Vagina (tissue), 2 donors: ENCODE measurements at regions not wholly inside any gene's neighbourhood (a gene's known extent, or its start where the extent isn't known, plus 50 kb on each side); places are given as distances from the start of the nearest gene placed in this dataset.

ENCODE experiments used
- DNase-seq, 2 donors: peaks; one replicate each; pipeline ENCODE4 v3.0.0-alpha.2; 2017; ENCODE audit errors: extremely low spot score in 2 of 2
- H3K27ac ChIP-seq: fragments of 200-600 bp; sonication (generic); one replicate; pipeline ENCODE4 v1.5.1; 2019
- H3K27me3 ChIP-seq: fragments of 200-600 bp; sonication (generic); one replicate; pipeline ENCODE4 v1.5.1; 2019
- H3K36me3 ChIP-seq, 2 donors: fragments of 200-600 bp; sonication (generic); one replicate each; pipeline ENCODE4 v1.5.1; 2017 to 2019
- H3K4me1 ChIP-seq: fragments of 200-600 bp; sonication (generic); one replicate; pipeline ENCODE4 v1.5.1; 2019
- H3K4me3 ChIP-seq, 2 donors: fragments of 200-600 bp; sonication (generic); 1 replicate in 1 of 2; 2 replicates in 1 of 2; pipeline ENCODE4 v1.5.1; 2016 to 2019
- H3K9me3 ChIP-seq: fragments of 200-600 bp; sonication (generic); one replicate; pipeline ENCODE4 v1.5.1; 2019
- CTCF ChIP-seq, 3 experiments: fragments of 450-650 bp in 2 of 3; fragments of 200-600 bp in 1 of 3; sonication (generic) in 1 of 3; IDR thresholded peaks; one replicate each; pipeline ENCODE4 v1.5.1; 2017 to 2019; ENCODE audit warnings: antibody characterized with exemption in 3 of 3, mild to moderate bottlenecking in 2 of 3, moderate library complexity in 2 of 3
- POLR2A ChIP-seq, 2 donors: fragments of 450-650 bp; IDR thresholded peaks; one replicate each; pipeline ENCODE4 v1.6.1; 2017; ENCODE audit warnings: antibody characterized with exemption in 2 of 2, mild to moderate bottlenecking in 2 of 2, moderate library complexity in 2 of 2
- POLR2AphosphoS5 ChIP-seq, 2 donors: sonication (generic); formaldehyde crosslinking; IDR thresholded peaks; one replicate each; pipeline ENCODE4 v1.9.0; 2017; ENCODE audit warnings: antibody characterized with exemption in 2 of 2, mild to moderate bottlenecking in 2 of 2, low read depth in 1 of 2; ENCODE audit not compliant: insufficient read depth in 1 of 2
- intact Hi-C: fragments of 100-400 bp; cut with DNase I; formaldehyde crosslinking; loops from one replicate; pipeline ENCODE4 v1.15.1; 2023

- H3K9me3 ChIP-seq = no peaks in the 10 kb centered on the region
- intact Hi-C loops = no loop called here
- no peaks in the 10 kb centered on the region for H3K27me3 ChIP-seq
- H3K36me3 ChIP-seq = no peaks in the 10 kb centered on the region
- H3K27ac ChIP-seq = no peak overlapping the region
- TF ChIP-seq POLR2A (IDR thresholded peaks at IDR 0.05) (no peak), POLR2AphosphoS5 (IDR thresholded peaks at IDR 0.05; ENCODE audit: insufficient read depth in 1 of 2, low read depth in 1 of 2) (no peak)
- no peaks in the 10 kb centered on the region for H3K4me1 ChIP-seq
- H3K4me3 ChIP-seq = no peak overlapping the region
- peak; percentile 14 to 56 for DNase-seq
These were observed 181.2 kb upstream of the RAB6C start for GRCh38 chr2:129798301-129798581.

- intact Hi-C loops = no loop called here
- TF ChIP-seq POLR2AphosphoS5 (IDR thresholded peaks at IDR 0.05; ENCODE audit: insufficient read depth in 1 of 2, low read depth in 1 of 2) (no peak), POLR2A (IDR thresholded peaks at IDR 0.05) (no peak), CTCF (IDR thresholded peaks at IDR 0.05) (no peak)
- DNase-seq = peak in 1 of 2 donors; percentile 91
- H3K27me3 ChIP-seq = no peaks in the 10 kb centered on the region
- no peak overlapping the region for H3K4me3 ChIP-seq
- no peaks in the 10 kb centered on the region for H3K4me1 ChIP-seq
- no peaks in the 10 kb centered on the region for H3K9me3 ChIP-seq
- no peaks in the 10 kb centered on the region for H3K36me3 ChIP-seq
- H3K27ac ChIP-seq = no peak overlapping the region
These were observed 180.8 kb upstream of the RAB6C start for GRCh38 chr2:129798626-129799025.

- Histone ChIP-seq H3K36me3 (no peaks in the 10 kb centered on the region), H3K9me3 (no peaks in the 10 kb centered on the region), H3K27ac (no peak overlapping the region), H3K27me3 (no peaks in the 10 kb centered on the region), H3K4me1 (no peaks in the 10 kb centered on the region), H3K4me3 (no peak overlapping the region)
- peak in 1 of 2 donors; percentile 83 for DNase-seq
- intact Hi-C loops = no loop called here
- TF ChIP-seq POLR2A (IDR thresholded peaks at IDR 0.05) (no peak), POLR2AphosphoS5 (IDR thresholded peaks at IDR 0.05; ENCODE audit: insufficient read depth in 1 of 2, low read depth in 1 of 2) (no peak), CTCF (IDR thresholded peaks at IDR 0.05) (no peak)
These were observed 180.2 kb upstream of the RAB6C start for GRCh38 chr2:129799036-129799958.

GRCh38 chr2:129800285-129800684 is 179.2 kb upstream of the RAB6C start:
- H3K4me1 ChIP-seq = no peaks in the 10 kb centered on the region
- H3K36me3 ChIP-seq = no peaks in the 10 kb centered on the region
- no peak overlapping the region for H3K4me3 ChIP-seq
- no peaks in the 10 kb centered on the region for H3K27me3 ChIP-seq
- H3K27ac ChIP-seq = no peak overlapping the region
- no peak for DNase-seq
- TF ChIP-seq POLR2AphosphoS5 (IDR thresholded peaks at IDR 0.05; ENCODE audit: insufficient read depth in 1 of 2, low read depth in 1 of 2) (no peak), POLR2A (IDR thresholded peaks at IDR 0.05) (no peak), CTCF (IDR thresholded peaks at IDR 0.05) (no peak)
- intact Hi-C loops = no loop called here
- H3K9me3 ChIP-seq = no peaks in the 10 kb centered on the region

- H3K36me3 ChIP-seq = no peaks in the 10 kb centered on the region
- TF ChIP-seq CTCF (IDR thresholded peaks at IDR 0.05) = no peak
- TF ChIP-seq POLR2A (IDR thresholded peaks at IDR 0.05) = no peak
- TF ChIP-seq POLR2AphosphoS5 (IDR thresholded peaks at IDR 0.05; ENCODE audit: insufficient read depth in 1 of 2, low read depth in 1 of 2) = no peak
These were observed 178.8 kb upstream of the RAB6C start for GRCh38 chr2:129800686-129801085.

More at GRCh38 chr2:129800686-129801085, 178.8 kb upstream of the RAB6C start:
- Histone ChIP-seq H3K27ac (no peak overlapping the region), H3K27me3 (no peaks in the 10 kb centered on the region), H3K4me1 (no peaks in the 10 kb centered on the region), H3K4me3 (no peak overlapping the region), H3K9me3 (no peaks in the 10 kb centered on the region)
- intact Hi-C loops = no loop called here
- DNase-seq = peak in 1 of 2 donors; percentile 42
